Nephron (organoid): ENCODE measurements at regions not wholly inside any gene's neighbourhood (a gene's known extent, or its start where the extent isn't known, plus 50 kb on each side); places are given as distances from the start of the nearest gene placed in this dataset.

Source experiments
- H3K27ac Mint-ChIP-seq, 3 experiments: 2 replicates each; pipeline ENCODE4 v1.8.0; 2020; ENCODE audit warnings: mixed read lengths in 3 of 3, mild to moderate bottlenecking in 2 of 3, moderate library complexity in 1 of 3
- H3K27me3 Mint-ChIP-seq: 2 replicates; pipeline ENCODE4 v1.8.0; 2021; ENCODE audit warnings: low read depth, mild to moderate bottlenecking, moderate library complexity, mixed read lengths
- H3K36me3 Mint-ChIP-seq: 2 replicates; pipeline ENCODE4 v1.8.0; 2020; ENCODE audit warnings: low read depth, mixed read lengths
- H3K4me1 Mint-ChIP-seq: 2 replicates; pipeline ENCODE4 v1.8.0; 2020; ENCODE audit warnings: mixed read lengths
- H3K4me3 Mint-ChIP-seq, 3 experiments: 2 replicates each; pipeline ENCODE4 v1.8.0; 2020; ENCODE audit warnings: mild to moderate bottlenecking in 3 of 3, mixed read lengths in 3 of 3, moderate library complexity in 2 of 3
- H3K9me3 Mint-ChIP-seq: 2 replicates; pipeline ENCODE4 v1.8.0; 2020; ENCODE audit warnings: mixed read lengths
- TF ChIP-seq, protein P1 (sequence below), 3 experiments: fragments of 200-600 bp; sonication (generic); IDR thresholded peaks; one replicate each; pipeline ENCODE4 v1.5.0; 2021; ENCODE audit warnings: antibody characterized with exemption in 3 of 3; ENCODE audit not compliant: unreplicated experiment in 3 of 3

GRCh38 chr5:71974165-71974564 is 133.1 kb upstream of the MAP1B start:
- Mint-ChIP-seq H3K4me3 (no peak overlapping the region), H3K27ac (no peak overlapping the region)

DNA sequence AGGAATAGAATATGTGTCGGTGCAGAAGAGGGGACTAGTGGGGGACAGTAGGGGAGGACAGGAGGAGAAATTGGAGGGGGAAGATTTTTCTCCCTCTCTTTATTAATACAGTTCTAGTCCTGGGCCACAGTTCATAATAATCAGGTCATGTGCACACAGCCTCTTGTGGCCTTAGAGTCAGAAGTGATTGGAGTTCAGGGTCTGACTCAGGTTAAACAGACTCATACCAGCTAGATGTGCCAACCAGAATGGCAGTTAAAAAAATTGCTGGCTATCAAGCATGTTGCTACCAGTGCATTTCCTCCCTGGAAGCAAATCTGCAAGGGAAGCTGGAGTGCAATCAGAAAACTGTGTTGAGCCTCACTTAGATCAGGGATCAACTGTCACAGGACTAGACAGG is 132.7 kb upstream of the MAP1B start:
- H3K27ac Mint-ChIP-seq, result no peak overlapping the region
- H3K9me3 Mint-ChIP-seq, result no peaks in the 10 kb centered on the region
- H3K4me1 Mint-ChIP-seq, result no peaks in the 10 kb centered on the region
- TF ChIP-seq, protein P1, sequence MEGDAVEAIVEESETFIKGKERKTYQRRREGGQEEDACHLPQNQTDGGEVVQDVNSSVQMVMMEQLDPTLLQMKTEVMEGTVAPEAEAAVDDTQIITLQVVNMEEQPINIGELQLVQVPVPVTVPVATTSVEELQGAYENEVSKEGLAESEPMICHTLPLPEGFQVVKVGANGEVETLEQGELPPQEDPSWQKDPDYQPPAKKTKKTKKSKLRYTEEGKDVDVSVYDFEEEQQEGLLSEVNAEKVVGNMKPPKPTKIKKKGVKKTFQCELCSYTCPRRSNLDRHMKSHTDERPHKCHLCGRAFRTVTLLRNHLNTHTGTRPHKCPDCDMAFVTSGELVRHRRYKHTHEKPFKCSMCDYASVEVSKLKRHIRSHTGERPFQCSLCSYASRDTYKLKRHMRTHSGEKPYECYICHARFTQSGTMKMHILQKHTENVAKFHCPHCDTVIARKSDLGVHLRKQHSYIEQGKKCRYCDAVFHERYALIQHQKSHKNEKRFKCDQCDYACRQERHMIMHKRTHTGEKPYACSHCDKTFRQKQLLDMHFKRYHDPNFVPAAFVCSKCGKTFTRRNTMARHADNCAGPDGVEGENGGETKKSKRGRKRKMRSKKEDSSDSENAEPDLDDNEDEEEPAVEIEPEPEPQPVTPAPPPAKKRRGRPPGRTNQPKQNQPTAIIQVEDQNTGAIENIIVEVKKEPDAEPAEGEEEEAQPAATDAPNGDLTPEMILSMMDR (IDR thresholded peaks at IDR 0.05; ENCODE audit: unreplicated experiment in 3 of 3), result no peak
- H3K4me3 Mint-ChIP-seq, result no peak overlapping the region
- peaks cover 7% of the 10 kb centered on the region for H3K27me3 Mint-ChIP-seq
- H3K36me3 Mint-ChIP-seq, result no peaks in the 10 kb centered on the region

More at GRCh38 chr5:71974165-71974564, 133.1 kb upstream of the MAP1B start:
- peaks cover 7% of the 10 kb centered on the region for H3K27me3 Mint-ChIP-seq
- H3K36me3 Mint-ChIP-seq, result no peaks in the 10 kb centered on the region
- no peaks in the 10 kb centered on the region for H3K9me3 Mint-ChIP-seq
- no peaks in the 10 kb centered on the region for H3K4me1 Mint-ChIP-seq
- TF ChIP-seq, protein P1 (IDR thresholded peaks at IDR 0.05; ENCODE audit: unreplicated experiment in 3 of 3), result no peak

DNA sequence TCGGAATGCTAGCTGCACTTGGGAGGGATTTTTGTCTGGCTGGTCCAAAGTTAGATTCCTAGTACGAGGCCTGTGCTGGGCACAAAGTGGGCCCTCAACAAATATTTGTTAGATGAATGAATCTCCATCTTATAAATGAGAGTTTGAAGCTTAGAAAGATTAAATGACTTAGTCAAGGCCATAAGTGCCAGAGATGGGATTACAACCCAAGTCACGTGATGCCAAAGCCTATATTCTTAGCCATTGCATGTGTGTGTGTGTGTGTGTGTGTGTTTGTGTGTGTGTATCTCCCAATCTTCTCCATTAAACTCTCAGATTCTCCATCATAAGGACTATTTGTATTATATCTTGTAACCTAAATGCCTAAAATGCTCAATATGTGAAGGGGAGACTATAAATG is 130.8 kb upstream of the MAP1B start:
- Mint-ChIP-seq H3K27ac (no peak overlapping the region), H3K4me1 (no peaks in the 10 kb centered on the region), H3K27me3 (peaks cover 7% of the 10 kb centered on the region), H3K9me3 (peaks cover 7% of the 10 kb centered on the region), H3K4me3 (no peak overlapping the region), H3K36me3 (no peaks in the 10 kb centered on the region)
- TF ChIP-seq, protein P1 (IDR thresholded peaks at IDR 0.05; ENCODE audit: unreplicated experiment in 3 of 3), result no peak

GRCh38 chr5:71977311-71977710 is 130.0 kb upstream of the MAP1B start:
- no peak overlapping the region for H3K4me3 Mint-ChIP-seq
- H3K36me3 Mint-ChIP-seq, result no peaks in the 10 kb centered on the region
- peaks cover 9% of the 10 kb centered on the region for H3K9me3 Mint-ChIP-seq
- H3K27me3 Mint-ChIP-seq, result peaks cover 7% of the 10 kb centered on the region
- H3K27ac Mint-ChIP-seq, result no peak overlapping the region
- TF ChIP-seq, protein P1 (IDR thresholded peaks at IDR 0.05; ENCODE audit: unreplicated experiment in 3 of 3), result no peak
- no peaks in the 10 kb centered on the region for H3K4me1 Mint-ChIP-seq

DNA sequence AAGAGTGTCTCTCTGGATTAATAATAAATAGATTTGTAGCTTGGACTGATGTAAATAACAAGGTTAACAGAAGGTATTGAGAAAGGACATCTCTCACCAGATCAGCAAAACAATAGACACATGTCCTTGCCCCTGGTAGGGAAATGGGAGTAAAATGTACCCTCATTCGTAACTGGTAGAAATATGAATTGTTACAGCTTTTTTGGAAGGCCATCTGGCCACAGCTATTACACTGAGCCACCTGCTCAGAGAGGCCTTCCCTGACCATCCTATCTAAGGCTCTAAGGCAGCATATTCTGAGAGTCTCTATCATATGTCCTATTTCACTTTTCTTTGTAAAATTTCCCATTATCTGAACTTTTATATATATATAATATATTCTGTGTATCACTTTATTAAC is 129.1 kb upstream of the MAP1B start:
- Mint-ChIP-seq H3K9me3 (peaks cover 17% of the 10 kb centered on the region), H3K27ac (no peak overlapping the region), H3K4me1 (no peaks in the 10 kb centered on the region), H3K27me3 (peaks cover 7% of the 10 kb centered on the region), H3K4me3 (no peak overlapping the region), H3K36me3 (no peaks in the 10 kb centered on the region)
- TF ChIP-seq, protein P1 (IDR thresholded peaks at IDR 0.05; ENCODE audit: unreplicated experiment in 3 of 3), result no peak

- no peaks in the 10 kb centered on the region for H3K4me1 Mint-ChIP-seq
- no peaks in the 10 kb centered on the region for H3K36me3 Mint-ChIP-seq
- TF ChIP-seq, protein P1 (IDR thresholded peaks at IDR 0.05; ENCODE audit: unreplicated experiment in 3 of 3), result no peak
- H3K27ac Mint-ChIP-seq, result no peak overlapping the region
- H3K9me3 Mint-ChIP-seq, result peaks cover 18% of the 10 kb centered on the region
- H3K4me3 Mint-ChIP-seq, result no peak overlapping the region
- H3K27me3 Mint-ChIP-seq, result peaks cover 6% of the 10 kb centered on the region
Measured at GRCh38 chr5:71982717-71983395, 124.4 kb upstream of the MAP1B start.
